ENCODE measurements at regions not wholly inside any gene's neighbourhood (a gene's known extent, or its start where the extent isn't known, plus 50 kb on each side); places are given as distances from the start of the nearest gene placed in this dataset.

DNA sequence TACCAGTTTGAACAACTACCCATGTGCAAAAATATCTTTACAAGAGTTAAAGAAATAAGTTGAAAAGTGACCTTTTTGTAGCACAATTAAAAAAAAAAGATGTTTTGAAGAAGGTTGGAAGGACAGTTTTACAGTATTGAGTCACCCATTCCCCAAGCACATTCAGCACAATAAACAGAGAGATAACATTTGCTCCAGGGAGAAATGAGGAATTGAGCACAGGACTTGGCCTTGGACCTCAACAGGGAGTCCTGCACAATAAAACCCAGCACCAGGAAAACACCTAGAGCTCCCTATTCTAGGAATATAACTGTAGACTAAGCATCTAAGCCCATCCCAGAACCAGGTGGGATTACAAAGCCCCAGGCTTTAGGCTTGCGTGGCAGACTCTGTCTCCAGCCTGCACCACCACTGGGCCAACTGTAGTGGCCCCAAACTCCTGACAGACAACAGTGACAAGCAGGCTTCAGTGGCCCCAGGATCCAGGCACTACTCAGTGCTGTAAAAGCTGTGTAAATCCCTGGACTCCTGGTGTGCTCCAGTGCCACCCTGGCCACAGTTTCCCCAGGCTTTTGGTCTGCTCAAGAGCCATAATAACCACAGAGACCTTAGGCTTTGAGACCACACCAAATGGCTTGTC, 857.2 kb downstream of the SLITRK1 start:
- no peak for TF ChIP-seq TAF1 (IDR thresholded peaks at IDR 0.05; ENCODE audit: low read depth)
- TF ChIP-seq, protein P1, sequence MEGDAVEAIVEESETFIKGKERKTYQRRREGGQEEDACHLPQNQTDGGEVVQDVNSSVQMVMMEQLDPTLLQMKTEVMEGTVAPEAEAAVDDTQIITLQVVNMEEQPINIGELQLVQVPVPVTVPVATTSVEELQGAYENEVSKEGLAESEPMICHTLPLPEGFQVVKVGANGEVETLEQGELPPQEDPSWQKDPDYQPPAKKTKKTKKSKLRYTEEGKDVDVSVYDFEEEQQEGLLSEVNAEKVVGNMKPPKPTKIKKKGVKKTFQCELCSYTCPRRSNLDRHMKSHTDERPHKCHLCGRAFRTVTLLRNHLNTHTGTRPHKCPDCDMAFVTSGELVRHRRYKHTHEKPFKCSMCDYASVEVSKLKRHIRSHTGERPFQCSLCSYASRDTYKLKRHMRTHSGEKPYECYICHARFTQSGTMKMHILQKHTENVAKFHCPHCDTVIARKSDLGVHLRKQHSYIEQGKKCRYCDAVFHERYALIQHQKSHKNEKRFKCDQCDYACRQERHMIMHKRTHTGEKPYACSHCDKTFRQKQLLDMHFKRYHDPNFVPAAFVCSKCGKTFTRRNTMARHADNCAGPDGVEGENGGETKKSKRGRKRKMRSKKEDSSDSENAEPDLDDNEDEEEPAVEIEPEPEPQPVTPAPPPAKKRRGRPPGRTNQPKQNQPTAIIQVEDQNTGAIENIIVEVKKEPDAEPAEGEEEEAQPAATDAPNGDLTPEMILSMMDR (IDR thresholded peaks at IDR 0.05; ENCODE audit: poor library complexity, severe bottlenecking): no peak
- TF ChIP-seq EP300 (conservative IDR thresholded peaks at IDR 0.05; ENCODE audit: poor library complexity, severe bottlenecking): no peak
- no peak for TF ChIP-seq SMC3 (conservative IDR thresholded peaks at IDR 0.05; ENCODE audit: poor library complexity)
- TF ChIP-seq, protein P2, sequence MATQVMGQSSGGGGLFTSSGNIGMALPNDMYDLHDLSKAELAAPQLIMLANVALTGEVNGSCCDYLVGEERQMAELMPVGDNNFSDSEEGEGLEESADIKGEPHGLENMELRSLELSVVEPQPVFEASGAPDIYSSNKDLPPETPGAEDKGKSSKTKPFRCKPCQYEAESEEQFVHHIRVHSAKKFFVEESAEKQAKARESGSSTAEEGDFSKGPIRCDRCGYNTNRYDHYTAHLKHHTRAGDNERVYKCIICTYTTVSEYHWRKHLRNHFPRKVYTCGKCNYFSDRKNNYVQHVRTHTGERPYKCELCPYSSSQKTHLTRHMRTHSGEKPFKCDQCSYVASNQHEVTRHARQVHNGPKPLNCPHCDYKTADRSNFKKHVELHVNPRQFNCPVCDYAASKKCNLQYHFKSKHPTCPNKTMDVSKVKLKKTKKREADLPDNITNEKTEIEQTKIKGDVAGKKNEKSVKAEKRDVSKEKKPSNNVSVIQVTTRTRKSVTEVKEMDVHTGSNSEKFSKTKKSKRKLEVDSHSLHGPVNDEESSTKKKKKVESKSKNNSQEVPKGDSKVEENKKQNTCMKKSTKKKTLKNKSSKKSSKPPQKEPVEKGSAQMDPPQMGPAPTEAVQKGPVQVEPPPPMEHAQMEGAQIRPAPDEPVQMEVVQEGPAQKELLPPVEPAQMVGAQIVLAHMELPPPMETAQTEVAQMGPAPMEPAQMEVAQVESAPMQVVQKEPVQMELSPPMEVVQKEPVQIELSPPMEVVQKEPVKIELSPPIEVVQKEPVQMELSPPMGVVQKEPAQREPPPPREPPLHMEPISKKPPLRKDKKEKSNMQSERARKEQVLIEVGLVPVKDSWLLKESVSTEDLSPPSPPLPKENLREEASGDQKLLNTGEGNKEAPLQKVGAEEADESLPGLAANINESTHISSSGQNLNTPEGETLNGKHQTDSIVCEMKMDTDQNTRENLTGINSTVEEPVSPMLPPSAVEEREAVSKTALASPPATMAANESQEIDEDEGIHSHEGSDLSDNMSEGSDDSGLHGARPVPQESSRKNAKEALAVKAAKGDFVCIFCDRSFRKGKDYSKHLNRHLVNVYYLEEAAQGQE (IDR thresholded peaks at IDR 0.05; ENCODE audit: borderline replicate concordance): no peak
- TF ChIP-seq RAD21 (conservative IDR thresholded peaks at IDR 0.05): no peak
- no peak for TF ChIP-seq POLR2AphosphoS5 (IDR thresholded peaks at IDR 0.05)
- no peak for TF ChIP-seq EZH2 (IDR thresholded peaks at IDR 0.05; ENCODE audit: borderline replicate concordance, insufficient read depth, low read length, poor library complexity, severe bottlenecking)
- TF ChIP-seq MXI1 (conservative IDR thresholded peaks at IDR 0.05; ENCODE audit: poor library complexity, severe bottlenecking): no peak
- H3K9me3 ChIP-seq (ENCODE audit: low read length): no peaks in the 10 kb centered on the region
- no peaks in the 10 kb centered on the region for H3K36me3 ChIP-seq (ENCODE audit: insufficient read depth, low read length)
- H4K20me1 ChIP-seq (ENCODE audit: insufficient read depth): no peaks in the 10 kb centered on the region
- no peak overlapping the region for H3K27ac ChIP-seq (ENCODE audit: low read length)
- no peak overlapping the region for H3K4me3 ChIP-seq (ENCODE audit: low read length)
- no peak overlapping the region for H2AFZ ChIP-seq (ENCODE audit: low read depth, low read length)
- no peak overlapping the region for H3K9ac ChIP-seq (ENCODE audit: low read length)
- no peak overlapping the region for H3K4me2 ChIP-seq (ENCODE audit: low read length)
- no peaks in the 10 kb centered on the region for H3K9me2 ChIP-seq (ENCODE audit: insufficient read depth, low read length)
- H3K79me2 ChIP-seq (replicated peaks; ENCODE audit: insufficient read depth, low read length): no peaks in the 10 kb centered on the region
- no peaks in the 10 kb centered on the region for H3F3A ChIP-seq (ENCODE audit: insufficient read depth, low read length, poor library complexity, severe bottlenecking)
- H3K27me3 ChIP-seq (ENCODE audit: insufficient read depth, low read depth, low read length): no peaks in the 10 kb centered on the region

DNA sequence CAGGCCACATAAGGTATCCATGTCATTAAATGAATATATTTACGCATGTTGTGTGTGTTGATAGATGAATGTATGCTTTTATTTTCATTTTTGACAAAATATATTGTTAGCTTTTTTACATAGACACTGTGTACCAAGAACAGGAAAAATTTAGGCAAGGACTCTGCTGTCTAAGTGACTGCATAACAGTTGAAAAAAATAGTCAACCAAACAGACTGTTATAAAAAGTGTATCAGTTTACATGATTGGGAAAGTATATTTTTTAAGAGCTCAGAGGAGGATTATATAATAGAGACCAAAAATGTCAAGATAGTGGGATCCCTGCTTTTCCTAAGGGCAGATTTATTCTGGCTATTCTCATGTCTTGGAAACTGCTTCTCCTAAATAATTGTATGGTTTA, 858.0 kb downstream of the SLITRK1 start:
- no peak overlapping the region for H3K4me2 ChIP-seq (ENCODE audit: low read length)
- no peaks in the 10 kb centered on the region for H4K20me1 ChIP-seq (ENCODE audit: insufficient read depth)
- no peak overlapping the region for H2AFZ ChIP-seq (ENCODE audit: low read depth, low read length)
- H3K27me3 ChIP-seq (ENCODE audit: insufficient read depth, low read depth, low read length): no peaks in the 10 kb centered on the region
- no peaks in the 10 kb centered on the region for H3K9me2 ChIP-seq (ENCODE audit: insufficient read depth, low read length)
- no peak overlapping the region for H3K4me3 ChIP-seq (ENCODE audit: low read length)
- H3K9ac ChIP-seq (ENCODE audit: low read length): no peak overlapping the region
- no peaks in the 10 kb centered on the region for H3F3A ChIP-seq (ENCODE audit: insufficient read depth, low read length, poor library complexity, severe bottlenecking)
- no peak overlapping the region for H3K27ac ChIP-seq (ENCODE audit: low read length)
- no peaks in the 10 kb centered on the region for H3K79me2 ChIP-seq (replicated peaks; ENCODE audit: insufficient read depth, low read length)
- TF ChIP-seq, protein P1 (IDR thresholded peaks at IDR 0.05; ENCODE audit: poor library complexity, severe bottlenecking): no peak
- TF ChIP-seq POLR2AphosphoS5 (IDR thresholded peaks at IDR 0.05): no peak
- TF ChIP-seq EP300 (conservative IDR thresholded peaks at IDR 0.05; ENCODE audit: poor library complexity, severe bottlenecking): no peak
- no peak for TF ChIP-seq TAF1 (IDR thresholded peaks at IDR 0.05; ENCODE audit: low read depth)
- no peak for TF ChIP-seq RAD21 (conservative IDR thresholded peaks at IDR 0.05)
- TF ChIP-seq, protein P2 (IDR thresholded peaks at IDR 0.05; ENCODE audit: borderline replicate concordance): no peak
- TF ChIP-seq EZH2 (IDR thresholded peaks at IDR 0.05; ENCODE audit: borderline replicate concordance, insufficient read depth, low read length, poor library complexity, severe bottlenecking): no peak
- TF ChIP-seq MXI1 (conservative IDR thresholded peaks at IDR 0.05; ENCODE audit: poor library complexity, severe bottlenecking): no peak
- no peak for TF ChIP-seq SMC3 (conservative IDR thresholded peaks at IDR 0.05; ENCODE audit: poor library complexity)
- H3K9me3 ChIP-seq (ENCODE audit: low read length): no peaks in the 10 kb centered on the region
- H3K36me3 ChIP-seq (ENCODE audit: insufficient read depth, low read length): no peaks in the 10 kb centered on the region
